ENCODE measurements at regions not wholly inside any gene's neighbourhood (a gene's known extent, or its start where the extent isn't known, plus 50 kb on each side); places are given as distances from the start of the nearest gene placed in this dataset.

DNA sequence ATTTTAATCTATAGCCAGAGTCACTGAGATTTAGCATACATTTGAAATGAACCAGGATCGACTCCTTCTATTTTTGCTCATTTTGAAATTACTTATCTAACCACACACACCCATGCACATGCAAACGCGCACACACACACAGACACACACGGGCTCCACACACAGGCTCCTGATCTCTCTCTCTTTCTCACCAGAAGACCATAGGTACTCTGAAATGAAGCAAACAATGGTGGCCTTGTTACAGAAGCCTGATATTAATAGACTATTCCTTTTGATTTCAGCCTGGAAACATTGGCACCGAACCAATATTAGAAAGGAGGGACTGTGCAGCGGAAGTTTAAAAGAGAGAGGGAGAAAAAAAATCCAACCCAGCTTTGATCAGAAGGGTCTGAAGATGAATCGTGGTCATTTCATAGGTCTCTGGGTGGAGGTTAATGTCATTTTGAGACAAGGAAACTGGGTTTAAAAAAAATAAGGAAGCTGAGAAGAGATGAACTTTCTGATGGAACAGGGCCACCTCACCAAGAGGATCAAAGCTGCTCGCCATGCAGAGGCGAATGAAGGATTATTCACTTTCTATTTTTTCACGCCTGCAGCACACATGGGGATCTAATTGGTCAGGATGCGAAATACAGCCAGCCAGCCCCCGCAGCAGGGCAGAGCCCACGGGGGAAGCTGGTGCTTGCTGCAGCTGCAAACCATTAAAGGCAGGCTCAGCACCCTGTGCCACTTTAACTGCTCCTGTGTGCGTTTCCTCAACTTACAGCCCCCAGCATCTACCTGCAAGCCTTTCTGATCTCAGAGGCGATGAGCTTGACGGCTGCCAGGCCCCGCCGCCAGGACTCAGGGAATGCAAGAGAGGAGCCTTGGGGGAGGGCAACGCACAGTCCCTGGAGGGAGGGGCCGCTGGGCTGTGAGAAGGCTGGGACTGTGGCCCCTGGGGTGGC lies 88.8 kb downstream of the HES1 start:
- Mint-ChIP-seq H3K27me3 (peaks cover 77% of the 10 kb centered on the region), H3K4me1 (peaks cover 22% of the 10 kb centered on the region), H3K36me3 (ENCODE audit: low read depth) (peaks cover 12% of the 10 kb centered on the region), H3K4me3 (no peak overlapping the region), H3K27ac (no peak overlapping the region), H3K9me3 (no peaks in the 10 kb centered on the region)
- no peak for DNase-seq
- POLR2A ChIA-PET: no interaction called here
- CTCF ChIA-PET: interaction anchor here (2.1 kb wide), 1 partner anchor 91 kb away, joined by 5 read pairs; no protein-coding TSS in a partner anchor

DNA sequence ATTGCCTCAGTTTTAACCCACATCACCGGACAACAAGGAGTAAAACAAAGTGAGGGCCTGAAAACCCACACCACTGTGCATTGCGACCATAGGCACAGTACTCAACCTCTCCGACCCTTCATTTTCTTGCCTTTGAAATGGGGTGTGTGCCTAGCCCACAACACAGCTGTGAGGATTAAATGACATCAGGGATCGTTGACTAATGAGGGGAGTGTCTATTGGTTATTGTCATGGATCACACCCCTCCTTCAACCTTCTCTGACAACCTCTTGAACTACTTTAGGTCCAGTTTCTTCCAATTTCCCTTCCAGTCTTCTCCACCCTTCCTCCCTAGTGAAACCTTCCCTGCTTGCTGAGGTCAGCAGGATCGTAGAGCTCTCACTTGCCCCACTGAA lies 89.5 kb downstream of the HES1 start:
- peaks cover 22% of the 10 kb centered on the region for H3K4me1 Mint-ChIP-seq
- H3K4me3 Mint-ChIP-seq: no peak overlapping the region
- H3K27me3 Mint-ChIP-seq: peaks cover 74% of the 10 kb centered on the region
- H3K36me3 Mint-ChIP-seq (ENCODE audit: low read depth): peaks cover 12% of the 10 kb centered on the region
- no peaks in the 10 kb centered on the region for H3K9me3 Mint-ChIP-seq
- no peak for DNase-seq
- CTCF ChIA-PET: interaction anchor here (2.1 kb wide), 1 partner anchor 90 kb away, joined by 5 read pairs; no protein-coding TSS in a partner anchor
- H3K27ac Mint-ChIP-seq: no peak overlapping the region
- POLR2A ChIA-PET: no interaction called here

DNA sequence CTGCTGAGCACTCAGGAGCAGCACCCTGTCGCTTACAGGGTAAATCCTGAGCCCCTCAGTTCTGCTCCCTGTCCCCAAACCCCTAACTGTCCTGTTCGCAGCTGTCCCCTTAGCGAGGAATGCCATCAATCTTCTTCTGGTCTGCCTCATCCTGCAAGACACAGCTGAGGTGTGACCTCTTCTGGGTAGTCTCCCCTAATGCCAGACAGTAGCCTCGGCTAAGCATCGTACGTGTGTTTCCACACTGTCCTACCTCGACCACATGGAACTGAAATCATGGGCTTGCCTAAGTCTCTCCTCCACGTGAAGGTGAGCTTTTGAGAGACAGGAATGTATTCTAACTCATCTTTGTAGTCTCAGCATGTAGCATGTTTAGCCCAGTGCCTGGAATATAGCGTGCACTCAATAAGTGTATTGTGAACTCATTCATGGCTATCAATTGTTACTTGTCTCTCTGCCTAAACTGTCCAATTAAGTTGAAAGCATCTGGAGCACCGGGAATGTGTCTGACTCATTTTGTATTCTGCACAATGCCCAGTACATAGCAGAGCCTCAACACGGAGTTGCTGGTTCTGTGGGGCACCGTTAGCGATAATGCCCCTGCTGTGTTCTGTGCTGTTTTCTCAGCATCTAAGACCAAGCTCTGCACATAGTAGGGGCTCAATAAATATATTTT lies 90.2 kb downstream of the HES1 start:
- CTCF ChIA-PET: no interaction called here
- Mint-ChIP-seq H3K4me3 (no peak overlapping the region), H3K27ac (no peak overlapping the region), H3K27me3 (peaks cover 72% of the 10 kb centered on the region), H3K9me3 (no peaks in the 10 kb centered on the region), H3K4me1 (peaks cover 22% of the 10 kb centered on the region), H3K36me3 (ENCODE audit: low read depth) (peaks cover 12% of the 10 kb centered on the region)
- POLR2A ChIA-PET: no interaction called here
- no peak for DNase-seq

DNA sequence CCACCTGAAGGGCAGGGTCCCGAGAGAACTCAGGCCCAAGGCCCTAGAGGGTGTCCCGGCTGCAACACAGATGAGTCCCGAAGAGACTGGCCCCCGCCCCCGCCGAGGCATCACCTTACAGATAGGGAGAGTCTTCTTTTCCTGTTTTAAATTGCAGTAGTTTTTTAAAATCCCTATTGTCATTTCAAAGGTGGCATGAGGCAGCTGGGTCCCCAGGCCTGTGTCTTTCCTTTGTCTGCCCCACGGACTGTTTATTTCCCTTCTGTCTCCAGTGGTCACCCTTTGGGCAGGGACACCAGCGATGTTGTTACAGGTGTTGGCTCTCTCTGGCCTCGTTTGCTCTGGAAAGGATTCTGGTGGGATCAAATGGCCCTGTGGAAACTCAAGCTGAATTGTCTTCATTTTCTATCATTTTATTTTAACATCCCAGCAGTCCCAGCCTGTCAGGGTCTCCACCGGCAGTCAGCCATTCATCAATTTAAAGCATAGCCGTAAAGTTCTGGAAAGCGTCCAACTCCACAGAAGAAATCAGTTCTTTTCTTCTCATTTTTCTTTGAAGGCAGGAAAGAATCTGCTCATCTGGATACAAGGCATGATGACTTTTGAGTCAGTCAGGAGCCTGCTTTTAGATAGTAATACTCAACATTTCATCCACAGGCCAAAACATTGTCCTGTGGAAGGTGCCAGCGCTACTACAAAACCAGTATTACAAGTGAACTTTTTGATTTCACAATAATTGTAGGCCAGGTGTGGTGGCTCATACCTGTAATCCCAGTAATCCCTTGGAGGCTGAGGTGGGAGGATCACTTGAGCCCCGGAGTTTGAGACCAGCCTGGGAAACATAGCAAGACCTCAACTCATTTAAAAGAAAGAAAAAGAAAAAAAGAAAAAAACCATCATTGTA lies 96.2 kb downstream of the HES1 start:
- DNase-seq: no peak
- Mint-ChIP-seq H3K9me3 (no peaks in the 10 kb centered on the region), H3K27ac (no peak overlapping the region), H3K4me3 (no peak overlapping the region), H3K36me3 (ENCODE audit: low read depth) (peaks cover 11% of the 10 kb centered on the region), H3K27me3 (peaks cover 57% of the 10 kb centered on the region), H3K4me1 (peaks cover 8% of the 10 kb centered on the region)
- ChIA-PET CTCF (no interaction called here), POLR2A (no interaction called here)

DNA sequence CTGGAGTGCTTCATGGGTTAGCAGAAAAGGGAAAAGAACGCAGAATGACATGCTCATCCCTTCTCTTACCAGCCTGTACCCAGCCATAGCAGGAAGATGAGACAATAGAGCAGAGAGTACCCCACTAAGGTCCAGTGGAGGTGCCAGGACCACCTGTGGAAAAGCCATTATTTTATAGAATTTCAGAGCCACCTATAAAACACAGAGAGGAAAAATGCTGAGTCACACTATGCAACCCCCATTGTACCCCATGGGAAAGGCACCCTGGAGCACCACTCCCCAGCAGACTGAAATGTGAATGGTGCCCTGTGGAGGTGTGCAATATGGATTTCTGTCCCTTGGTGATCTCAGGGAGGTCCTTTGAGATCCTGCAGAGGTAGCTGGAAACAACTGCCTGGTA lies 97.2 kb downstream of the HES1 start:
- CTCF ChIA-PET: no interaction called here
- Mint-ChIP-seq H3K4me1 (peaks cover 8% of the 10 kb centered on the region), H3K27me3 (peaks cover 56% of the 10 kb centered on the region), H3K36me3 (ENCODE audit: low read depth) (peaks cover 7% of the 10 kb centered on the region), H3K9me3 (no peaks in the 10 kb centered on the region), H3K4me3 (no peak overlapping the region), H3K27ac (no peak overlapping the region)
- DNase-seq: no peak
- POLR2A ChIA-PET: no interaction called here

DNA sequence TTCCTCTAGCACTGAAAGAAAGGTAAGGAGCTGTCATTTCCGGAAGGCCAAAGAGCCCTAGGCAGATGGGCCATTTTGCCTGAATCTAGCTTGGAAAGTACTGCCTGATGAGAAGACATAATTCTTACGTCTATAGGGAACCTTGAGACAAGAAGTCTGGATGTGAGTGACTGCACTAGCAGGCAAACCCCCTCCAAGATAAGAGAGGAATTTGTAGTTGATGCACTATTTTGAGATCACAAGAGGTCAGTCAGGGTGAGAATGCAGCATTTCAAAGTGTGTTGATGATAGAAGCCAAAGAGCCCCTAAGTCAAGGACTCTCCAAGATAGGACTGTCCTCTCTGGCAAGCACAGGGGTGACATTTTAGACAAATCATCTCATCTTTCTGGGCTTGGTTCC lies 99.2 kb downstream of the HES1 start:
- Mint-ChIP-seq H3K27ac (no peak overlapping the region), H3K4me1 (peaks cover 3% of the 10 kb centered on the region), H3K36me3 (ENCODE audit: low read depth) (peaks cover 4% of the 10 kb centered on the region), H3K4me3 (no peak overlapping the region), H3K27me3 (peaks cover 48% of the 10 kb centered on the region), H3K9me3 (no peaks in the 10 kb centered on the region)
- ChIA-PET CTCF (interaction anchor here (0.7 kb wide), 1 partner anchor 130 kb away, joined by 4 read pairs; no protein-coding TSS in a partner anchor), POLR2A (no interaction called here)
- no peak for DNase-seq

DNA sequence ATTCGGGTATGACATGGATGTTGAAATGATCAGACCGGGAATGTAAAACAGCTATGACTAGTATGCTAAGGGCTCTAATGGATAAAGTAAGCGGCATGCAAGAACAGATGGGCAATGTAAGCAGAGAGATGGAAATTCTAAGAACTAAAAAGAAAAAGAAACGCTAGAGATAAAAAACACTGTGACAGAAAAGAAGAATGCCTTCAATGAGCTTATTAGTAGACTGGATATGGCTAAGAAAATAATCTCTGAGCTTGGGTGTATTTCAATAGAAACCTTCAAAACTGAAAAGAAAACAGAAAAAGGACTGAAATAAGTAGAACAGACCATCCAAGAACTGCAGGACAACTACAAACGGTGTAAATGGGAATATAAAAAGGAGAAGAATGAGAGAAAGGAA lies 101.2 kb downstream of the HES1 start:
- no peak for DNase-seq
- ChIA-PET POLR2A (no interaction called here), CTCF (no interaction called here)
- peaks cover 3% of the 10 kb centered on the region for H3K4me1 Mint-ChIP-seq
- H3K9me3 Mint-ChIP-seq: no peaks in the 10 kb centered on the region
- H3K27ac Mint-ChIP-seq: no peak overlapping the region
- H3K27me3 Mint-ChIP-seq: peaks cover 54% of the 10 kb centered on the region
- H3K36me3 Mint-ChIP-seq (ENCODE audit: low read depth): peaks cover 6% of the 10 kb centered on the region
- no peak overlapping the region for H3K4me3 Mint-ChIP-seq

DNA sequence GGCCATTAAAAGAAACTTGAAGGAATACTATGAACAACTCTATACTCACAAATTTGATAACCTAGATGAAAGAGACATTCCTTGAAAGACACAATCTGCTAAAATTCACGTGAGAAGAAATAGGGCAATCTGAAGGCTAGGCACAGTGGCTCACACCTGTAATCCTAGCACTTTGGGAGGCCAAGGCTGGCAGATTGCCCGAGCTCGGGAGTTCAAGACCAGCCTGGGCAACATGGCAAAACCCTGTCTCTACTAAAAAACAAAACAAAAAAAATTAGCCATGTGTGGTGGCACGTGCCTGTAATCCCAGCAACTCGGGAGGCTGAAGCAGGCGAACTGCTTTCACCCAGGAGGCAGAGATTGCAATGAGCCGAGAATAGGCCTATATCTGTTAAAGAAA lies 104.8 kb downstream of the HES1 start:
- Mint-ChIP-seq H3K27ac (no peak overlapping the region), H3K9me3 (no peaks in the 10 kb centered on the region), H3K4me1 (no peaks in the 10 kb centered on the region), H3K27me3 (peaks cover 69% of the 10 kb centered on the region), H3K4me3 (no peak overlapping the region), H3K36me3 (ENCODE audit: low read depth) (peaks cover 3% of the 10 kb centered on the region)
- POLR2A ChIA-PET: interaction anchor here (0.8 kb wide), 1 partner anchor 8 kb away, joined by 3 read pairs; no protein-coding TSS in a partner anchor
- no peak for DNase-seq
- CTCF ChIA-PET: no interaction called here

DNA sequence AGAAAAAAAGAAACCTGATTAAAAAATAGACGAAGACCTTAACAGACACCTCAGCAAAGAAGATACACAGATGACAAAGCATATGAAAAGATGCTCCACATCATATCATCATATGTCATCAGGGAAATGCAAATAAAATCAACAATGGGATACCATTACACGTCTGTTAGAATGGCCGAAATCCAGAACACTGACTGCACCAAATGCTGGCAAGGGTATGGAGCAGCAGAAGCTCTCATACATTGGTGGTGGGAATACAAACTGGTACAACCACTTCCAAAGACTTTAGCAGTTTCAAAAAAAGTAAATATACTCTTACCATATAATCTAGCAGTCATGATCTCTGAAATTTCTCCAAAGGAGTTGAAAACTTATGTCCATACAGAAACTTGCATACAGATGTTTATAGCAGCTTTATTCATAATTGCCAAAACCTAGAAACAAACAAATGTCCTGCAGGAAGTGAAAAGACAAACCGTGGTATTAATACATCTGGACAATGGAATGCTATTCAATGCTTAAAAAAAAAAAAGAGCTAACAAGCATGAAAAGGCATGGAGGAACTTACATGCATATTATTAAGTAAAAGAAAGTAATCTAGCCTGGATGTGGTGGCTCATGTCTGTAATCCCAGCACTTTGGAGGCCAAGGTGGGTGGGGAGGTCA lies 107.4 kb downstream of the HES1 start:
- ChIA-PET POLR2A (no interaction called here), CTCF (no interaction called here)
- Mint-ChIP-seq H3K4me1 (no peaks in the 10 kb centered on the region), H3K27me3 (peaks cover 54% of the 10 kb centered on the region), H3K9me3 (no peaks in the 10 kb centered on the region), H3K4me3 (no peak overlapping the region), H3K36me3 (ENCODE audit: low read depth) (peaks cover 2% of the 10 kb centered on the region), H3K27ac (no peak overlapping the region)
- no peak for DNase-seq

DNA sequence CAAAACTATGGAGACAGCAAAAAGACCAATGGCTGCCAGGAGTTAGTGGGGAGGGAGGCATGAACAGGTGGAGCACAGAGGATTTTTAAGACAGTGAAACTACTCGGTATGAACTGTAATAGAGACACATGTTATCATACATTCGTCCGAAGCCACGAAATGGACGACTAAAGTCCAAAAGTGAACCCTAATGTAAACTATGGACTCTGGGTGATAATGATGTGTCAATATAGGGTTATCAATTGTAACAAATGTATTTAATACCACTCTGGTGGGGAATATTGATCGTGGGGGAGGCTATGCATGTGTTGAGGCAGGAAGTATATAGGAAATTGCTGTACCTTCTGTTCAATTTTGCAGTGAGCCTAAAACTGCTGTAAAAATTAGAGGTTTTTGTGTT lies 107.0 kb downstream of the CPN2 start:
- peaks cover 54% of the 10 kb centered on the region for H3K27me3 Mint-ChIP-seq
- ChIA-PET CTCF (no interaction called here), POLR2A (no interaction called here)

DNA sequence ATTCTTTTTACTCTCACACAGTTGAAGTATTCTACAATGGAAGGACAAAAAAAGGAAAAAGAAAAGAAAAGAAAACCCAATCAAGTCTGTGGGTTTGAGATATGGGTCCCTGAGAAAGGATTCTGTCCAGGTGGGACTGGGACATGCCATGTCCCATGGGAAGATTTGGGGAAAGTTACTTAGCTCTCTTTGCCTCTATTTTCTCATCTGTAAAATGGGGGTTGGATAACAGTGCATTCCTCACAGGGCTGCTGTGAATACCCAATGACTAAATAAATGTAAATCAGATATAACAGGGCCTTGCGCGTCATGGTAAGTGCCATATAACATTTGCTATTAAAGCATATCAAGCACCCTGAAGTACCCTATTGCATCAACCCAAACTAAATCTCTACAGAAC lies 105.7 kb downstream of the CPN2 start:
- CTCF ChIA-PET: interaction anchor here (0.6 kb wide), 1 partner anchor 50 kb away, joined by 3 read pairs; no protein-coding TSS in a partner anchor
- POLR2A ChIA-PET: interaction anchor here (0.6 kb wide), 1 partner anchor 18 kb away, joined by 3 read pairs; no protein-coding TSS in a partner anchor
- no peak overlapping the region for H3K27ac Mint-ChIP-seq

More for the DNA sequence above, 107.0 kb downstream of the CPN2 start:
- peaks cover 2% of the 10 kb centered on the region for H3K36me3 Mint-ChIP-seq (ENCODE audit: low read depth)
- DNase-seq: no peak
- no peak overlapping the region for H3K4me3 Mint-ChIP-seq
- H3K9me3 Mint-ChIP-seq: no peaks in the 10 kb centered on the region
- H3K27ac Mint-ChIP-seq: no peak overlapping the region
- H3K4me1 Mint-ChIP-seq: no peaks in the 10 kb centered on the region

DNA sequence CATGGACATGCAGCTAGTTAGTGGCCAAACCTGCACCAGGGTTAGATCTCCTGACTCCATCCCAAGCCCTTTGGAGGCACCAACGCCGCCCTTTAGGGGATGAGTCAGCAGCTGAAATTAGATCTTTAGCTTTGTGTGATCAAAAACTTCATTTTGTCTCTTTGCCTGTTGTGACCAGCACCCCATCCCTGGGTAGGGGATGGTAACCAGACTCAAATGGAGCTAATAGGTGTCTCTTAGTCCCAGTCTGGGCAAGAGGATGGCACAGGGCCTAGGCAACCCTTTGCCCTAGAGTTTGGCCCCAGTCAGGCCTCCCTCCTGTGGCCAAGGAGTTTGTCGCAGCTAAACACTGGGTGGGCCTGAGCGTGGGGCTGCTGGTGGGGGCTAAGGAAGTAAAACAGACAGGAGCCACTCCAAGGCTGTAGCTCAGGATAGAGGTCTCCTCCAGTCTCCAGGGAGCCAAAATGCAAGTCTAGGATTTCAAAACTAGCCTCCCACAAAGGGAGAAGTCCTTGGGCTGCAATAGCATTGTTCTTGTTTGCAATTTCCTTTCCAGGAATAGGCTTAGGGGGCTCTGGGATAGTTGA lies 105.1 kb downstream of the CPN2 start:
- Mint-ChIP-seq H3K4me1 (peaks cover 1% of the 10 kb centered on the region), H3K4me3 (no peak overlapping the region), H3K27ac (no peak overlapping the region), H3K9me3 (no peaks in the 10 kb centered on the region), H3K36me3 (ENCODE audit: low read depth) (no peaks in the 10 kb centered on the region), H3K27me3 (peaks cover 40% of the 10 kb centered on the region)
- ChIA-PET CTCF (no interaction called here), POLR2A (interaction anchor here (0.6 kb wide), 1 partner anchor 18 kb away, joined by 3 read pairs; no protein-coding TSS in a partner anchor)
- DNase-seq: no peak

More for the DNA sequence above, 105.7 kb downstream of the CPN2 start:
- no peak for DNase-seq
- Mint-ChIP-seq H3K27me3 (peaks cover 44% of the 10 kb centered on the region), H3K4me3 (no peak overlapping the region), H3K36me3 (ENCODE audit: low read depth) (peaks cover 2% of the 10 kb centered on the region), H3K4me1 (no peaks in the 10 kb centered on the region), H3K9me3 (no peaks in the 10 kb centered on the region)
